ENCODE measurements at regions not wholly inside any gene's neighbourhood (a gene's known extent, or its start where the extent isn't known, plus 50 kb on each side); places are given as distances from the start of the nearest gene placed in this dataset.

GRCh38 chr21:41086569-41086968, 81.4 kb upstream of the BACE2 start:
- DNase-seq = no peak

- DNase-seq = no peak
Observed at GRCh38 chr21:41090981-41091380, 77.0 kb upstream of the BACE2 start.

DNA sequence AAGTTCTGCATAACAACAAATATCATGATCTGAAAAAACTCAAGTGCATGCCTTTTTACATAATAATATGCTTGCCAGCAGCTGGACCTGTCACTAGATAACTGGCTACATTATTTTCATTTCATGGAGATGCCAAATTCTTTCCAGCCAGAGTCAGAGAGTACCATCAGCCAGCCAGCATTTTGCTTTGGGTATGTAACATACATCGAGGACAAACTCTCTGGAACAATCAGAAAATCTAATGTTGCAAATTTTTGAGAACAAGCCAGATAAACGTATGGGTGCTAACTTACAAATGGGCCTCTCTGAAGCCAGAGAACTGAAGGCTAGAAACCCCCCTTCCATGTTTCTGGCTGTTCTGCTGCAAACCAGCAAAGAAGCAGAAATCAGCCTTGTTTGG, 76.3 kb upstream of the BACE2 start:
- no peak for DNase-seq

- DNase-seq = no peak
Observed at GRCh38 chr21:41092312-41092711, 75.6 kb upstream of the BACE2 start.

DNA sequence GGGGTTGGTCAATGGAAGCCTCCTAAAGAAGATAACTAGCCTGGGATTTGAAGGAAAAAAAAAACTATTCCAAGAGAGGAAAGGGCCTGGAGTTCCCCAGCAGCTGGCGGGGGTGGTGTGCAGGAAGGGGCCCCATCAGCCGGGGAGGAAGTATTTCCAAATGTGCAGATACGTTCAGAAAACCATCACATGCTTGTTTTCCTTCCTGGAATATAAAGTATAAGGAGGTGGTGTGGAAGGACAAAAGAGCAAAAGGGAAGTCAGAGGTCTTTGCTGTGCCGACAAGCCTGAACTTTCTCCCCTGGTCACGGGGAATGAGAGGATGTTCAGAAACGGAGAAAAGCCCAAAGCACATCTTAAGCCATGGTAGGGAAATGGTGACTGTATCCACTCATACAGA, 72.0 kb upstream of the BACE2 start:
- DNase-seq = no peak

- DNase-seq = no peak
Observed at GRCh38 chr21:41098076-41098475, 69.9 kb upstream of the BACE2 start.

- DNase-seq = no peak
Observed at GRCh38 chr21:41098481-41099042, 69.4 kb upstream of the BACE2 start.

DNA sequence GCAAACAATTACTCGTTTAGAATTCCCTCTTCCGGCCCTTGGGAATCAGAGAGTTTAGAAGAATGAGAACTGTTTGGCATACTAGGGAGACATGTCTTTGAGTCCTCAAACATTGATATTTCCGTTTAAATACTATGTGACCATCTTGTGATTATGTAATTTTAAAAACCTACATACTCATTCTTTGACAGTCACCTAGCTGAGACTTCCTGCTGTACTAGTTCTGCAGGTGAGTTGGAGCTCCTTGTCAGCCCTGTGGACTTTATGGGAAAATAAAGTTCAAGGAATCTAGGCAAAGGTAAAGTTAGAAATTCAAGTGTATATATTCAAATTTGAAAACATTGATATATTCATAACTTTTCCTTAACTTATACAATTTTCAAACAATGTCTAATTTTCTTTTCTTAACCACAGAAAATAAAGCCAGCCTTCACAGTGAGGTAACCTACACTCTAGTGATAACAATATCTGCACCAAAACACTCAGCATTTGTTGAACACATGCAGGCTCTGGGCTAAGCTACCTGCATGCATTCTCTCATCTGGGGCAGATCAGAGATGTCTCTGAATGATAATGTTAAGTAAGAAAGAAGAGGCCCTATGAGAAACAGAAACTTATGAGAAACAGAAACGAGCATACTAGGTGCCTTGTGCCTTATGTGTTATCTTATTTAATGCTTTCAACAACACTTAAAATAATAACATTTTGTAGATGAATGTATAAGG, 67.0 kb upstream of the BACE2 start:
- no peak for DNase-seq

GRCh38 chr21:41102281-41102680, 65.7 kb upstream of the BACE2 start:
- DNase-seq = no peak

- DNase-seq = no peak
Observed at GRCh38 chr21:41107602-41108001, 60.4 kb upstream of the BACE2 start.

DNA sequence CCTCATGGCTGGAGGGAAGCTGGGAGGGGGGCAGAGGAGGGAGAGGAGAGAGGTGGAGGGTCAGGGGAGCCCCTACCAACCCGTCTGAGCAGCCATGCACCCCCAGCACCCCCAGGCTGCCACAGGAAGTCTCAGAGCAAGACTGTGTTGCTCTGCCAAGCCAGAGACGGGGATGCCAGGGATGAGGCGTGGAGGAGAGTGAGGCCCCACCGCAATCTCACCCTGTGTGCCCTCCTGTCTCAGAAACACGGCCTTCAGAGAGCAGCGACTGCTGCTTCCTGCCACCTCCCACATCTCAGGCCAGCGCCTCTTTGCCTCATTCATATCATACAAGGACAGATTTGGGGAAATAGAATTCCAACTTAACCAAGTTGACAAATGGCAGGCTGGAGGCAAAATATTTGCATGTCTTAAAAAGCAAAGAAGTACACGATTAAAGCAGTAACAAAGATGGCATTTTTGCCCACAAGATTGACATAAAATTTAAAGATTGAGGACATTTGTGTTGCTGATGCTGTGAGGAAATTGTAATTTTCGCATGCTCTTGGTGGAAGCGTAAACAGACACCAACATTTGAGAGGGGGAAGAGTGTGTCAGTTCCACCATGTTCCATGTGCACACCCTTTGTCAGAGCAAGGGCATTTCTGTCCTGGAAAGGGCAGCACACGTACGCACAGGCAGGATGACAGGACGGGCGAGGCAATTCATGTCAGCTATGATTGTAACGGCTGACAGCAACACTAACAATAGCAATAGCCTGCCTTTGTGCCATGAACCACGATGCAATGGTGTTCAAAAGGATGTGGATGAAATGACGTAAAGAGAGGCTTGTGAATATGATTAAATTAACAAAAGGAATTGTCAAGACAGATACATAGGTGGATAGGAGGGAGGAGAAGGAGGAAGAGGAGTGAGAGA, 59.0 kb upstream of the BACE2 start:
- DNase-seq = no peak

GRCh38 chr21:41110161-41110560, 57.8 kb upstream of the BACE2 start:
- DNase-seq = no peak

- no peak for DNase-seq
Observed at GRCh38 chr21:41110664-41111063, 57.3 kb upstream of the BACE2 start.

- no peak for DNase-seq
Observed at GRCh38 chr21:41111681-41112080, 56.3 kb upstream of the BACE2 start.

DNA sequence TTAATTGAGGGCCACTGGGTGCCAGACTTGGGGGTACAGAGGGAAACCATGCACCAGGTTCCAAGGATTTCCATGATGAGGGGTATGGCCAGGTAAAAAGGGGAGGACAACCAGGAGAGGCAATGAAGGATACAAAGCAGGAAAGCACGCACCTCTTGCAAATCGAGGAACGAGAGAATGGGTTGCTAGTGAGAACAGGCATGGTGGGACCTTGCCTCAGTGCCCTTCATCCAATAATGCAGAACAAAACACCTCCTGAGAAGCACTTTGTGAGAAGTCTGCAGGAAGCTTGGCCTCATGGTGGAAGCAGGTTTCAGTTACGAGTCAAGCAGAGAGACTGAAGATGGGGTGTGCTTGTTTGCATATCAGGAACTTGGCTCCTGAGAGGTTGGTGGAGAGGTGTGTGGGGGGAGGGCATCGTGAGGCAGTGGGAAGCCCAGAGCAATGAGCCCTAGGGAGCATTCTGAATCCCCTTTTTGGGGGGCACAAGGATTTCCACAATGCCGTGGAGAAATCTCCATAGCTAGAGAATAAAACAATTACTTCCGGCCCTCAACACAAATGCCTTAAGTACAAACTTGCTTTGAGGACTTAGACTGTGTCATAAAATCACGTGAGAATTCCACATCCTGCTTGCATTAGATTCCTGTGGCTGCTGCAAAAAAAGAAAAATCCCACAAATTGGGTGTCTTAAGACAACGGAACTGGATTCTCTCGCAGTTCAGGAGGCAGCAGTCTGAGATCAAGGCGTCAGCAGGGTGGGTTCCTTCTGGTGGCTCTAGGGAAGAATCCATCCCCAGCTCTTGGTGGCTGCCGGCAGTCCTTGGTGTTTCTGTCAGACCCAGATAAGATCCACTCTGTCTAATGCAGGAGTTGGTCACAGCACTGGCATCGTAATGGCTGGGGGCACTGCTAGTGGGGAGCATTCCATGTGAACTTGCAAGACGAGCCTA, 54.9 kb upstream of the BACE2 start:
- no peak for DNase-seq

DNA sequence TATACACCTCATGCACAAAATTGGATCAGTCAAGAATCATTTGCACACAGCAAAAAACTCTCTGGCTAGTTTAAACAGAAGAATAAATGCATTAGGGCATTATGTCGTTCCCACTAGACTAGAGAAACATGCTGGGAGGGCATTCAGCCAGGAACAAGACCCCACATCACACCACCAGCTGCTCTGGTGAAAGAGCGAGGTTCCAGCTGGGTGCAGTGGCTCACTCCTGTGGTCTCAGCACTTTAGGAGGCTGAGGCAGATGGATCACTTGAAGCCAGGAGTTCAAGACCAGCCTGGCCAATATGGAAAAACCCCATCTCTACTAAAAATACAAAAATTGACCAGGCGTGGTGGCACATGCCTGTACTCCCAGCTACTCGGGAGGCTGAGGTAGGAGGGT, 52.1 kb upstream of the BACE2 start:
- DNase-seq = no peak

Measured in CD4-positive, alpha-beta T cell treated with Interleukin-10 for 1 hour (primary cell).